Ascending aorta (tissue), 2 donors: ENCODE measurements at regions not wholly inside any gene's neighbourhood (a gene's known extent, or its start where the extent isn't known, plus 50 kb on each side); places are given as distances from the start of the nearest gene placed in this dataset.

ENCODE experiments used
- DNase-seq, 2 donors: peaks; one replicate each; pipeline ENCODE4 v3.0.0-alpha.2; 2019; ENCODE audit warnings: low spot score in 2 of 2
- H3K27ac ChIP-seq, 2 donors: fragments of 200-600 bp; sonication (generic); one replicate each; pipeline ENCODE4 v1.5.1; 2016 to 2017; ENCODE audit warnings: mild to moderate bottlenecking in 1 of 2
- H3K27me3 ChIP-seq: fragments of 200-600 bp; sonication (generic); one replicate; pipeline ENCODE4 v1.5.1; 2017
- H3K36me3 ChIP-seq, 2 donors: fragments of 200-600 bp; sonication (generic); one replicate each; pipeline ENCODE4 v1.5.1; 2016
- H3K4me1 ChIP-seq, 2 donors: fragments of 200-600 bp; sonication (generic); one replicate each; pipeline ENCODE4 v1.5.1; 2016 to 2017; ENCODE audit warnings: mild to moderate bottlenecking in 1 of 2
- H3K4me3 ChIP-seq, 2 donors: fragments of 200-600 bp; sonication (generic); one replicate each; pipeline ENCODE4 v1.5.1; 2016 to 2017; ENCODE audit warnings: mild to moderate bottlenecking in 1 of 2
- H3K9me3 ChIP-seq, 2 donors: fragments of 200-600 bp; sonication (generic); one replicate each; pipeline ENCODE4 v1.5.1; 2016
- CTCF ChIP-seq, 3 experiments: fragments of 200-600 bp in 2 of 3; fragments of 450-650 bp in 1 of 3; sonication (generic) in 2 of 3; IDR thresholded peaks; one replicate each; pipeline ENCODE4 v1.5.1; 2016 to 2019; ENCODE audit warnings: antibody characterized with exemption in 3 of 3, mild to moderate bottlenecking in 1 of 3, moderate library complexity in 1 of 3
- intact Hi-C: fragments of 100-400 bp; cut with DNase I; formaldehyde crosslinking; loops from one replicate; pipeline ENCODE4 v1.15.1; 2023

- Histone ChIP-seq H3K4me3 (no peak overlapping the region), H3K4me1 (no peaks in the 10 kb centered on the region), H3K9me3 (no peaks in the 10 kb centered on the region), H3K27ac (no peak overlapping the region), H3K36me3 (no peaks in the 10 kb centered on the region), H3K27me3 (no peaks in the 10 kb centered on the region)
- TF ChIP-seq CTCF (IDR thresholded peaks at IDR 0.05), result no peak
- DNase-seq, result no peak
- intact Hi-C loops, result no loop called here
Observed at GRCh38 chr4:133355633-133356032, 206.5 kb downstream of the PCDH10 start.

GRCh38 chr4:133347409-133347808, 198.3 kb downstream of the PCDH10 start:
- peaks cover 0 to 4% of the 10 kb centered on the region in 2 donors for H3K9me3 ChIP-seq
- H3K27me3 ChIP-seq, result no peaks in the 10 kb centered on the region
- no peak overlapping the region for H3K4me3 ChIP-seq
- H3K4me1 ChIP-seq, result no peaks in the 10 kb centered on the region
- no peaks in the 10 kb centered on the region for H3K36me3 ChIP-seq
- DNase-seq, result no peak
- TF ChIP-seq CTCF (IDR thresholded peaks at IDR 0.05), result no peak
- H3K27ac ChIP-seq, result no peak overlapping the region
- intact Hi-C loops, result no loop called here

GRCh38 chr4:133324491-133324890, 175.4 kb downstream of the PCDH10 start:
- no peak for TF ChIP-seq CTCF (IDR thresholded peaks at IDR 0.05)
- Histone ChIP-seq H3K4me3 (no peak overlapping the region), H3K9me3 (no peaks in the 10 kb centered on the region), H3K36me3 (no peaks in the 10 kb centered on the region), H3K27ac (no peak overlapping the region), H3K4me1 (no peaks in the 10 kb centered on the region), H3K27me3 (no peaks in the 10 kb centered on the region)
- intact Hi-C loops, result no loop called here
- DNase-seq, result no peak

GRCh38 chr4:133323670-133324069, 174.6 kb downstream of the PCDH10 start:
- no peaks in the 10 kb centered on the region for H3K9me3 ChIP-seq
- no peak overlapping the region for H3K27ac ChIP-seq
- H3K4me3 ChIP-seq, result no peak overlapping the region
- intact Hi-C loops, result no loop called here
- H3K27me3 ChIP-seq, result no peaks in the 10 kb centered on the region
- no peak for TF ChIP-seq CTCF (IDR thresholded peaks at IDR 0.05)
- no peak for DNase-seq
- no peaks in the 10 kb centered on the region for H3K36me3 ChIP-seq
- H3K4me1 ChIP-seq, result no peaks in the 10 kb centered on the region

GRCh38 chr4:133320576-133321170, 171.6 kb downstream of the PCDH10 start:
- Histone ChIP-seq H3K9me3 (no peaks in the 10 kb centered on the region), H3K36me3 (no peaks in the 10 kb centered on the region), H3K4me1 (no peaks in the 10 kb centered on the region), H3K27me3 (no peaks in the 10 kb centered on the region), H3K4me3 (no peak overlapping the region), H3K27ac (no peak overlapping the region)
- peak in 2 of 3 experiments; percentile 49 to 61 for TF ChIP-seq CTCF (IDR thresholded peaks at IDR 0.05)
- intact Hi-C loops, result no loop called here
- DNase-seq, result no peak

GRCh38 chr4:133316909-133317308, 167.8 kb downstream of the PCDH10 start:
- DNase-seq, result no peak
- Histone ChIP-seq H3K4me1 (no peaks in the 10 kb centered on the region), H3K9me3 (no peaks in the 10 kb centered on the region), H3K27me3 (no peaks in the 10 kb centered on the region), H3K36me3 (no peaks in the 10 kb centered on the region), H3K4me3 (no peak overlapping the region), H3K27ac (no peak overlapping the region)
- intact Hi-C loops, result loop anchor here (5.0 kb wide), 1 partner anchor 170 kb away; the partner anchor contains the start of gene PCDH10
- TF ChIP-seq CTCF (IDR thresholded peaks at IDR 0.05), result no peak
